PC-3 (cell line): ENCODE measurements at regions not wholly inside any gene's neighbourhood (a gene's known extent, or its start where the extent isn't known, plus 50 kb on each side); places are given as distances from the start of the nearest gene placed in this dataset.
"Not testable (repeated sequence)": the region's sequence is repeated elsewhere in the genome, so short reads cannot be mapped to it uniquely, and the experiment has no call there.

Source experiments
- ATAC-seq: fragments of 200-7000 bp; cut with Tn5 transposase; 2 replicates; pipeline ENCODE4 v1.9.1; 2020; ENCODE audit warnings: mild to moderate bottlenecking, moderate library complexity
- BruUV-seq: library from RNA; stranded (reverse); fragments of 400-500 nt; replicated peaks from 2 replicates; lab custom pipeline; 2021; lab: Mats Ljungman, UMichigan
- CTCF ChIA-PET: fragments of 300-600 bp; sonication (Branson Sonifier 250); formaldehyde crosslinking; loops from one replicate; lab custom pipeline; 2022; ENCODE audit warnings: antibody characterized with exemption; lab: Charles Lee
- POLR2A ChIA-PET: fragments of 300-600 bp; sonication (Branson Sonifier 250); formaldehyde crosslinking; loops from one replicate; lab custom pipeline; 2022; ENCODE audit warnings: antibody characterized with exemption; ENCODE audit not compliant: unreplicated experiment; lab: Charles Lee
- DNase-seq: peaks from one replicate; pipeline ENCODE4 v3.0.0-alpha.2; 2015
- H2AFZ ChIP-seq: fragments of 300-600 bp; sonication (generic); 2 replicates; pipeline ENCODE4 v1.6.0; 2016; ENCODE audit warnings: antibody characterized with exemption, low read length
- H3F3A ChIP-seq: fragments of 300-600 bp; sonication (generic); one replicate; pipeline ENCODE4 v1.6.0; 2017; ENCODE audit warnings: antibody characterized with exemption, low read length, control low read depth, mild to moderate bottlenecking; ENCODE audit not compliant: unreplicated experiment
- H3K27ac ChIP-seq: fragments of 300-600 bp; sonication (generic); 2 replicates; pipeline ENCODE4 v1.5.1; 2016; ENCODE audit warnings: mild to moderate bottlenecking, low read length
- H3K27me3 ChIP-seq: fragments of 300-600 bp; sonication (generic); 2 replicates; pipeline ENCODE4 v1.6.1; 2016; ENCODE audit warnings: low read length, mixed read lengths
- H3K36me3 ChIP-seq: fragments of 300-600 bp; sonication (generic); 2 replicates; pipeline ENCODE4 v1.6.1; 2016; ENCODE audit warnings: low read depth, mixed run types, low read length, mixed read lengths
- H3K4me1 ChIP-seq: fragments of 300-600 bp; sonication (generic); 2 replicates; pipeline ENCODE4 v1.5.1; 2016; ENCODE audit warnings: low read length; ENCODE audit not compliant: insufficient read depth
- H3K4me2 ChIP-seq: fragments of 300-600 bp; sonication (generic); 2 replicates; pipeline ENCODE4 v1.6.0; 2016; ENCODE audit warnings: low read length
- H3K4me3 ChIP-seq: fragments of 300-600 bp; sonication (generic); 2 replicates; pipeline ENCODE4 v1.5.1; 2016; ENCODE audit warnings: mild to moderate bottlenecking, low read length, mixed read lengths
- H3K79me2 ChIP-seq: fragments of 300-600 bp; sonication (generic); 2 replicates; pipeline ENCODE4 v1.6.1; 2017; ENCODE audit warnings: low read length, mixed read lengths
- H3K9ac ChIP-seq: fragments of 300-600 bp; sonication (generic); 2 replicates; pipeline ENCODE4 v1.6.0; 2016; ENCODE audit warnings: mild to moderate bottlenecking, low read length
- H3K9me2 ChIP-seq: fragments of 300-600 bp; sonication (generic); replicated peaks from 2 replicates; pipeline ENCODE4 v1.6.1; 2016; ENCODE audit warnings: mixed run types, low read length, mixed read lengths
- H3K9me3 ChIP-seq: fragments of 300-600 bp; sonication (generic); 2 replicates; pipeline ENCODE4 v1.6.1; 2016; ENCODE audit warnings: low read length, mixed read lengths
- H4K20me1 ChIP-seq: fragments of 300-600 bp; sonication (generic); 2 replicates; pipeline ENCODE4 v1.6.1; 2016; ENCODE audit warnings: low read length, mixed read lengths
- EZH2 ChIP-seq: fragments of 300-600 bp; sonication (generic); IDR thresholded peaks from one replicate; pipeline ENCODE4 v1.6.1; 2017; ENCODE audit warnings: antibody characterized with exemption, mild to moderate bottlenecking, low read length; ENCODE audit not compliant: unreplicated experiment
- EZH2phosphoT487 ChIP-seq: fragments of 300-600 bp; sonication (generic); IDR thresholded peaks from 2 replicates; pipeline ENCODE4 v1.6.1; 2018; ENCODE audit warnings: mild to moderate bottlenecking, antibody characterized with exemption, low read length, borderline replicate concordance
- intact Hi-C: fragments of 100-400 bp; cut with micrococcal nuclease; formaldehyde crosslinking; loops from 2 replicates; pipeline ENCODE4 v1.9.0; 2023
- TF ChIP-seq, protein P1 (sequence below): fragments of 300-600 bp; sonication (generic); conservative IDR thresholded peaks from 2 replicates; pipeline ENCODE4 v1.5.1; 2017; ENCODE audit warnings: antibody characterized with exemption, low read depth, mild to moderate bottlenecking, low read length

DNA sequence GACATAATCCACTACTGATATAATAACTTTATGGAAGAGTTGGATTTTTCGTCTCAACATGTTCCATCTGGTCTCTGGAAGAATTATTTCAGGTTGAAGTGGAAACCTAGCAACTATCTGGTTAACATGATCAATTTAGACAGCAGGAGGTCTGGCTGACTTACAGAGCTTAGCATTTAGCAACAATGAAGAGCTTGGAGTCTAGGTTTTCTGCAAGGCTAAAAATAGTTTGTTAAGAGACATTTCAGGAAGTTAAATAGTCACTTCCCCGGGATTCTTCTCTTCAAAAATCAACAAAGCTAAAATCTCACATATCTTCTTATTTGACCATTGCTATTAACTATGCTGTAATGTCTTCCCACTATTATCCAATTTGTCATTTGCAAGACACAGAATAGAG, 418.6 kb upstream of the DIPK2B start:
- POLR2A ChIA-PET, result no interaction called here
- Histone ChIP-seq H3K9me3 (no peaks in the 10 kb centered on the region), H3K4me1 (peaks cover 26% of the 10 kb centered on the region), H3K36me3 (no peaks in the 10 kb centered on the region), H3K4me2 (no peak overlapping the region), H3F3A (no peaks in the 10 kb centered on the region), H3K9me2 (no peaks in the 10 kb centered on the region), H3K27ac (no peak overlapping the region), H2AFZ (no peak overlapping the region), H3K9ac (no peak overlapping the region), H3K79me2 (no peaks in the 10 kb centered on the region), H4K20me1 (no peaks in the 10 kb centered on the region), H3K4me3 (no peak overlapping the region), H3K27me3 (no peaks in the 10 kb centered on the region)
- ATAC-seq (no peak), DNase-seq (no peak)
- TF ChIP-seq EZH2phosphoT487 (no peak), EZH2 (no peak)
- TF ChIP-seq, protein P1, sequence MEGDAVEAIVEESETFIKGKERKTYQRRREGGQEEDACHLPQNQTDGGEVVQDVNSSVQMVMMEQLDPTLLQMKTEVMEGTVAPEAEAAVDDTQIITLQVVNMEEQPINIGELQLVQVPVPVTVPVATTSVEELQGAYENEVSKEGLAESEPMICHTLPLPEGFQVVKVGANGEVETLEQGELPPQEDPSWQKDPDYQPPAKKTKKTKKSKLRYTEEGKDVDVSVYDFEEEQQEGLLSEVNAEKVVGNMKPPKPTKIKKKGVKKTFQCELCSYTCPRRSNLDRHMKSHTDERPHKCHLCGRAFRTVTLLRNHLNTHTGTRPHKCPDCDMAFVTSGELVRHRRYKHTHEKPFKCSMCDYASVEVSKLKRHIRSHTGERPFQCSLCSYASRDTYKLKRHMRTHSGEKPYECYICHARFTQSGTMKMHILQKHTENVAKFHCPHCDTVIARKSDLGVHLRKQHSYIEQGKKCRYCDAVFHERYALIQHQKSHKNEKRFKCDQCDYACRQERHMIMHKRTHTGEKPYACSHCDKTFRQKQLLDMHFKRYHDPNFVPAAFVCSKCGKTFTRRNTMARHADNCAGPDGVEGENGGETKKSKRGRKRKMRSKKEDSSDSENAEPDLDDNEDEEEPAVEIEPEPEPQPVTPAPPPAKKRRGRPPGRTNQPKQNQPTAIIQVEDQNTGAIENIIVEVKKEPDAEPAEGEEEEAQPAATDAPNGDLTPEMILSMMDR, result no peak
- CTCF ChIA-PET, result no interaction called here
- intact Hi-C loops, result no loop called here
- no TSS peak for BruUV-seq

DNA sequence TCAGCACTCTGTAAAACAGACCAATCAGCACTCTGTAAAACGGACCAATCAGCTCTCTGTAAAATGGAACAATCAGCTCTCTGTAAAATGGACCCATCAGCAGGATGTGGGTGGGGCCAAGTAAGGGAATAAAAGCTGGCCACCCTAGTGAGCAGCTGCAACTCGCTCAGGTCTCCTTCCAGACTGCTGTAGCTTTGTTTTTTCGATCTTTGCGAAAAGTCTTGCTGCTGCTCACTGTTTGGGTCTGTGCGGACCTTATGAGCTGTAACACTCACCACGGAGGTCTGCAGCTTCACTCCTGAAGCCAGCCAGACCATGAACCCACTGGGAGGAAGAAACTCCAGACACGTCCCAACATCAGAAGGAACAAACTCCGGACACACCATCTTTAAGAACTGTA, 414.9 kb upstream of the DIPK2B start:
- H3F3A ChIP-seq, H3K9me2 ChIP-seq, H3K9me3 ChIP-seq, ATAC-seq, H3K9ac ChIP-seq, H2AFZ ChIP-seq, POLR2A ChIA-PET, H3K4me2 ChIP-seq, H3K4me3 ChIP-seq, H4K20me1 ChIP-seq, BruUV-seq, H3K27me3 ChIP-seq, H3K79me2 ChIP-seq, intact Hi-C loops, DNase-seq, H3K4me1 ChIP-seq, H3K27ac ChIP-seq, CTCF ChIA-PET, H3K36me3 ChIP-seq: not testable (repeated sequence)

DNA sequence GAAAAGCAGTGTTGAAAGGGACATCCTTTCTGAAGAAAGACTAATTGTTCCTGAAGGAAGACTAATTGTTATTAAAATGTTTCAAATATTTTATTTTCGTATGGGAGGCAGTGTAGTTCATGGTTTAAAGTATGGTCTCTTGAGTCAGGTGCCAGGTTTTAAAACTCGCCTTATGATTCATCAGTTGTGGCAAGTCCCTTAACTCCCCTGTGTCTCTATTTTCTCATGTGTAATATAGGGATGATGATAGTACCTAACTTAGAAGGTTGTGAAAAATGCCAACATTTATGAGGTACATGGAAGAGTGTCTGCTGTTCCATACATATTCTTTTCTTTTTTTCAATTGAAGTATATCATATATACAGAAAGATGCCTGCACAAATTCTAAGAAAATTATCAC, 414.2 kb upstream of the DIPK2B start:
- no peak overlapping the region for H3K27ac ChIP-seq
- H3F3A ChIP-seq, result no peaks in the 10 kb centered on the region
- no TSS peak for BruUV-seq
- no peaks in the 10 kb centered on the region; the same call in 1 of the 2 replicates for H3K36me3 ChIP-seq
- no peak overlapping the region for H3K4me2 ChIP-seq
- POLR2A ChIA-PET, result no interaction called here
- H3K9me2 ChIP-seq, result no peaks in the 10 kb centered on the region
- H3K27me3 ChIP-seq, result no peaks in the 10 kb centered on the region
- CTCF ChIA-PET, result no interaction called here
- no peak overlapping the region for H2AFZ ChIP-seq
- no peaks in the 10 kb centered on the region for H3K79me2 ChIP-seq
- no peaks in the 10 kb centered on the region for H3K9me3 ChIP-seq
- H3K9ac ChIP-seq, result no peak overlapping the region
- no peaks in the 10 kb centered on the region for H3K4me1 ChIP-seq
- no peak overlapping the region for H3K4me3 ChIP-seq
- ATAC-seq, result no peak
- no peak for TF ChIP-seq EZH2phosphoT487
- TF ChIP-seq, protein P1, result no peak
- TF ChIP-seq EZH2, result no peak
- DNase-seq, result no peak
- intact Hi-C loops, result no loop called here
- H4K20me1 ChIP-seq, result no peaks in the 10 kb centered on the region
